ENCODE measurements at regions not wholly inside any gene's neighbourhood (a gene's known extent, or its start where the extent isn't known, plus 50 kb on each side); places are given as distances from the start of the nearest gene placed in this dataset.

- TF ChIP-seq E2F6 (IDR thresholded peaks at IDR 0.05) (no peak), CHD1 (IDR thresholded peaks at IDR 0.05; ENCODE audit: low read depth, low read length) (no peak), POU5F1 (IDR thresholded peaks at IDR 0.05; ENCODE audit: low read depth, low read length) (no peak)
Measured at GRCh38 chr9:92196909-92197308, 81.7 kb upstream of the SPTLC1 start.

More at GRCh38 chr9:92196909-92197308, 81.7 kb upstream of the SPTLC1 start:
- Histone ChIP-seq H4K91ac (replicated peaks; ENCODE audit: insufficient read length, low read length) (no peak overlapping the region), H2AFZ (ENCODE audit: low read length) (no peak overlapping the region), H2BK12ac (ENCODE audit: low read depth, low read length) (no peak overlapping the region), H3K18ac (ENCODE audit: extremely low read depth, low read length) (no peak overlapping the region), H3K4me3 (ENCODE audit: extremely low read depth in 1 of 4, insufficient read depth in 2 of 4, low read depth in 3 of 4, low read length in 4 of 4) (no peak overlapping the region), H3K27ac (ENCODE audit: low read depth, low read length) (no peak overlapping the region), H3K4me1 (replicated peaks in 1 of 4; ENCODE audit: control insufficient read depth in 3 of 4, insufficient read depth in 4 of 4, low read length in 3 of 4) (no peaks in the 10 kb centered on the region), H2BK120ac (replicated peaks; ENCODE audit: low read depth, low read length) (no peak overlapping the region), H3K23ac (ENCODE audit: insufficient read length) (no peak overlapping the region), H3K14ac (ENCODE audit: insufficient read length) (no peak overlapping the region), H3K4ac (replicated peaks; ENCODE audit: insufficient read length, low read depth, low read length) (no peak overlapping the region), H3K23me2 (ENCODE audit: low read depth, low read length) (no peaks in the 10 kb centered on the region), H2BK20ac (ENCODE audit: low read length) (no peak overlapping the region), H3K79me2 (ENCODE audit: control insufficient read depth in 1 of 2, insufficient read depth in 2 of 2, low read length in 2 of 2) (no peaks in the 10 kb centered on the region), H3K4me2 (ENCODE audit: insufficient read depth in 1 of 2, low read depth in 2 of 2, low read length in 2 of 2) (no peak overlapping the region), H2BK5ac (ENCODE audit: low read depth, low read length) (no peak overlapping the region), H2BK15ac (ENCODE audit: low read length) (no peak overlapping the region), H3K27me3 (replicated peaks in 1 of 4; ENCODE audit: control insufficient read depth in 3 of 4, extremely low read depth in 1 of 4, insufficient read depth in 3 of 4, low read length in 3 of 4) (no peaks in the 10 kb centered on the region), H2AK5ac (ENCODE audit: low read depth, low read length) (no peak overlapping the region), H3K9me3 (ENCODE audit: insufficient read depth in 2 of 2, low read depth in 1 of 2, low read length in 1 of 2) (no peaks in the 10 kb centered on the region), H4K8ac (ENCODE audit: extremely low read depth, insufficient read depth, low read length) (no peak overlapping the region), H3K36me3 (ENCODE audit: control insufficient read depth in 2 of 4, insufficient read depth in 4 of 4, low read length in 3 of 4) (no peaks in the 10 kb centered on the region), H3K56ac (replicated peaks; ENCODE audit: insufficient read length, low read depth, low read length) (no peak overlapping the region), H4K5ac (ENCODE audit: insufficient read length, low read depth, low read length) (no peak overlapping the region), H3K79me1 (ENCODE audit: low read depth, low read length) (no peaks in the 10 kb centered on the region), H4K20me1 (replicated peaks in 1 of 2; ENCODE audit: control insufficient read depth in 1 of 2, insufficient read depth in 2 of 2, low read length in 2 of 2) (no peaks in the 10 kb centered on the region), H3K9ac (replicated peaks in 1 of 4; ENCODE audit: extremely low read depth in 1 of 4, low read depth in 3 of 4, low read length in 3 of 4) (no peak overlapping the region)
- no peak for FAIRE-seq
- WGBS, 2 experiments (ENCODE audit: extremely low coverage in 1 of 2, insufficient coverage in 1 of 2, insufficient read length in 1 of 2, insufficient replicate concordance in 2 of 2, low coverage in 1 of 2, low lambda C conversion rate in 2 of 2, missing lambda C conversion rate in 1 of 2) = 67% methylated on average over 1 of the region's 1 CpG; no CpG with 5 or more reads in 1 of the 2 experiments
- DNase-seq (ENCODE audit: low read depth in 1 of 2, low spot score in 2 of 2) = no peak
- ChIA-PET POLR2A (ENCODE audit: partially characterized antibody) (no interaction called here), CTCF (ENCODE audit: partially characterized antibody) (interaction anchor here (0.8 to 7.0 kb wide), 2 partner anchors 21 to 56 kb away, joined by 3 to 56 read pairs; no protein-coding TSS in a partner anchor)

All from H1 (cell line).